ENCODE measurements at regions not wholly inside any gene's neighbourhood (a gene's known extent, or its start where the extent isn't known, plus 50 kb on each side); places are given as distances from the start of the nearest gene placed in this dataset.
"Not testable (repeated sequence)": the region's sequence is repeated elsewhere in the genome, so short reads cannot be mapped to it uniquely, and the experiment has no call there.

DNA sequence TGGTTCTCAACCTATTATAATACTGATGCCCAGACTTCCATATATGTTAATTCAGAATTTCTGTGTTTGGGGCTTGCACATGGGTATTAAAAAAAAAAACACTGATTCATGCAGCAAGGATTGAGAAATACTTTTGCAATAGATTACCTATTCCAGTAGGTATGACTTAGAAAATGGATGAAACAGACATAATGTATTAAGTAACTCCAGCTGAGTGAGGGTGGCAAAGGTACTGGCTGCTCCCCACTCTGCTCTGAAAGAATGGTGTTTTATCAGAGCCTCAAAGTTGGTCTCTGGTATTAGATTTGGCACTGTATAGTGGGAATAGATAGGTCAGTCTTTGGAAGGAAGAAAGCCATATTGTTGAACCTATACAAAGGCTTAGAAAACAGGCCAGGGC lies 234.3 kb upstream of the FOLH1 start:
- Histone ChIP-seq H3K4me3 (no peak overlapping the region), H3K9me3 (no peaks in the 10 kb centered on the region), H3K27me3 (no peaks in the 10 kb centered on the region), H3K4me1 (no peaks in the 10 kb centered on the region), H3K36me3 (no peaks in the 10 kb centered on the region), H3K27ac (no peak overlapping the region)
- ATAC-seq (ENCODE audit: low FRiP score in 2 of 2) (no peak), DNase-seq (no peak)
- no peak for TF ChIP-seq POLR2A (IDR thresholded peaks at IDR 0.05)
- TF ChIP-seq, protein P1, sequence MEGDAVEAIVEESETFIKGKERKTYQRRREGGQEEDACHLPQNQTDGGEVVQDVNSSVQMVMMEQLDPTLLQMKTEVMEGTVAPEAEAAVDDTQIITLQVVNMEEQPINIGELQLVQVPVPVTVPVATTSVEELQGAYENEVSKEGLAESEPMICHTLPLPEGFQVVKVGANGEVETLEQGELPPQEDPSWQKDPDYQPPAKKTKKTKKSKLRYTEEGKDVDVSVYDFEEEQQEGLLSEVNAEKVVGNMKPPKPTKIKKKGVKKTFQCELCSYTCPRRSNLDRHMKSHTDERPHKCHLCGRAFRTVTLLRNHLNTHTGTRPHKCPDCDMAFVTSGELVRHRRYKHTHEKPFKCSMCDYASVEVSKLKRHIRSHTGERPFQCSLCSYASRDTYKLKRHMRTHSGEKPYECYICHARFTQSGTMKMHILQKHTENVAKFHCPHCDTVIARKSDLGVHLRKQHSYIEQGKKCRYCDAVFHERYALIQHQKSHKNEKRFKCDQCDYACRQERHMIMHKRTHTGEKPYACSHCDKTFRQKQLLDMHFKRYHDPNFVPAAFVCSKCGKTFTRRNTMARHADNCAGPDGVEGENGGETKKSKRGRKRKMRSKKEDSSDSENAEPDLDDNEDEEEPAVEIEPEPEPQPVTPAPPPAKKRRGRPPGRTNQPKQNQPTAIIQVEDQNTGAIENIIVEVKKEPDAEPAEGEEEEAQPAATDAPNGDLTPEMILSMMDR (IDR thresholded peaks at IDR 0.05), result no peak
- TF ChIP-seq EP300 (IDR thresholded peaks at IDR 0.05), result no peak
- no peak for TF ChIP-seq POLR2AphosphoS5 (IDR thresholded peaks at IDR 0.05)

GRCh38 chr11:49439901-49440300 lies 231.5 kb upstream of the FOLH1 start:
- not testable (repeated sequence) for H3K4me3 ChIP-seq; DNase-seq; H3K36me3 ChIP-seq; H3K27me3 ChIP-seq; ATAC-seq (ENCODE audit: low FRiP score in 2 of 2); H3K9me3 ChIP-seq; H3K4me1 ChIP-seq; H3K27ac ChIP-seq

DNA sequence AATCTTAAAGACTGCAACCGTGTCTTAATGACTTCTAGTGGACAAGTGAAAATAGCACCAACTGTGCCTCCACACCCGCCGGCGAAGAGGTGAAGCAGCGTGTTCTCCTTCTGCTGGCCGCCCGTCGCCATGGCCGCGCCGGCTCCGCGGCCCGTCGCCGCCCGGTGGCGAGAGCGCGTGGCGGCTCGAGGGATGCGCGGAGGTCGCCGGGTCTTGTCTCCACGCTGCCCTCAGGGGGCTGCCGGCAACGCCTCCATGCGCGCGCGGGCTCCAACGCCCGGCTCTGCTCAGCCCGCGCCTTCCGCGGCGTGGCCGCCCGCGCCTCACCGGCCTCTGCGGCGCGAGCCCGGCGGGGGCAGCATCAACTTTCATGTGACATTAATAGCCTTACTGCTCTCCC lies 225.9 kb upstream of the FOLH1 start:
- not testable (repeated sequence) for H3K4me1 ChIP-seq; H3K36me3 ChIP-seq; H3K27me3 ChIP-seq; H3K4me3 ChIP-seq; H3K27ac ChIP-seq; ATAC-seq (ENCODE audit: low FRiP score in 2 of 2); H3K9me3 ChIP-seq
- peak in 1 of 2 donors; percentile 79 for DNase-seq
- 92 to 95% methylated on average over 49 of the region's 49 CpGs for WGBS, 2 donors

DNA sequence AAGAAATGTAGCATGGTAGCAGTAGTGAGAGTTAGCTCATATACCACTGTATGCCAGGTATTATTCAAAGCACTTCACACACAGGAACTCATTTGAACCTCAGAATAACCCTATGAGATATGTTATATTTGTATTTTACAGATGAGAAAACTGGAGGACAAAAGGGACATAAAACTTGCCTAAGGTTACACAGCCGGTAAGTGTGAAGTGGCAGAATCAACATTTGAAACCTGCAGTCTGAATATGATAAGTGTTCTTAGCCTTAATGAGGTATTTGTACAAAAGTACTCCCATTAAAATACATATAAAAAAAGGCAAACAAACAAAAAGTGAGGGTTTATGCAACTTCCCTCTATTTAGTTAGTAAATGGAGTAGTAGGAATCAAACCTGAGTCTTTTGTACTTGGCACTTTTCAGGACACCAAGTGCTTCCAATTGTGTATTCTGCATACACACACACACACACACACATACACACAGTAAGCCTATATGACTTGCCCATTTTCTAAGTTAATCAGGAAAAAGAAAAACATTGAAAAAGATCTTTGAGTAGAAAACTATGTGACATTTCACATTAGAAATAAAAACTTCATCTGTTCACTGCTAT lies 223.9 kb upstream of the FOLH1 start:
- DNase-seq (no peak), ATAC-seq (ENCODE audit: low FRiP score in 2 of 2) (peak; percentile 16 to 75)
- Histone ChIP-seq H3K4me1 (no peaks in the 10 kb centered on the region), H3K9me3 (peaks cover 0 to 7% (median 0%) of the 10 kb centered on the region in 4 donors), H3K27ac (no peak overlapping the region), H3K27me3 (no peaks in the 10 kb centered on the region), H3K36me3 (no peaks in the 10 kb centered on the region), H3K4me3 (no peak overlapping the region)
- 61 to 64% methylated on average over 1 of the region's 1 CpG for WGBS, 2 donors
- no peak for TF ChIP-seq EP300 (IDR thresholded peaks at IDR 0.05)
- TF ChIP-seq, protein P1 (IDR thresholded peaks at IDR 0.05), result no peak
- no peak for TF ChIP-seq POLR2AphosphoS5 (IDR thresholded peaks at IDR 0.05)
- no peak for TF ChIP-seq POLR2A (IDR thresholded peaks at IDR 0.05)

GRCh38 chr11:49424136-49424535 lies 215.7 kb upstream of the FOLH1 start:
- WGBS, 2 donors, result 55 to 61% methylated on average over 3 of the region's 3 CpGs
- DNase-seq (no peak), ATAC-seq (ENCODE audit: low FRiP score in 2 of 2) (no peak)
- Histone ChIP-seq H3K4me1 (no peaks in the 10 kb centered on the region), H3K36me3 (no peaks in the 10 kb centered on the region), H3K9me3 (peaks cover 0 to 7% (median 0%) of the 10 kb centered on the region in 4 donors), H3K27me3 (no peaks in the 10 kb centered on the region), H3K27ac (no peak overlapping the region), H3K4me3 (no peak overlapping the region)
- TF ChIP-seq POLR2AphosphoS5 (IDR thresholded peaks at IDR 0.05) (no peak), POLR2A (IDR thresholded peaks at IDR 0.05) (no peak), EP300 (IDR thresholded peaks at IDR 0.05) (no peak)
- TF ChIP-seq, protein P1 (IDR thresholded peaks at IDR 0.05), result no peak

- H3K9me3 ChIP-seq; ATAC-seq (ENCODE audit: low FRiP score in 2 of 2); H3K36me3 ChIP-seq; H3K27ac ChIP-seq; H3K4me3 ChIP-seq; H3K27me3 ChIP-seq; H3K4me1 ChIP-seq; DNase-seq: not testable (repeated sequence)
- WGBS, 2 donors, result 80 to 83% methylated on average over 3 of the region's 3 CpGs
These were observed 210.5 kb upstream of the FOLH1 start for GRCh38 chr11:49418877-49419276.
